ENCODE measurements at regions not wholly inside any gene's neighbourhood (a gene's known extent, or its start where the extent isn't known, plus 50 kb on each side); places are given as distances from the start of the nearest gene placed in this dataset.

DNA sequence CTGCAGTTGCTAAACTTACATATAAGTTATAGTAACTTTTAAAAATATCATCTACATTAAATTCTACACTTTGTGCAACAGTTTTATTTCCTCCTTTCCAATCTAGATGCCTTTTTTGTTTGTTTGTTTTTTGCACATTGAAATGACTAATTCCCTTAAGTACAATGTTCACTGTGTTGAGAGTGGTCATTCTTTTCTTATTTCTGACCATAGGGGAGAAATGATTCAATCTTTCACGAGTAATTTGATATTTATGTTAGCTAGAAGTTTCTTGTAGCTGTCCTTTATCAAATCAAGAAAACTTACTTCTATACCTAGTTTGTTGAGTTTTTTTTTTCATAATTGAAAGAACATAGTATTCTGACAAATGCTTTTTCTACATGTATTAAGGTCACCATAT is 85.0 kb upstream of the CBLB start:
- TF ChIP-seq TAF1 (IDR thresholded peaks at IDR 0.05; ENCODE audit: low read depth, low read length) (no peak), POU2F2 (IDR thresholded peaks at IDR 0.05; ENCODE audit: low read depth, low read length) (no peak), POLR2A (IDR thresholded peaks at IDR 0.05; ENCODE audit: low read depth, low read length) (no peak), POLR2AphosphoS5 (IDR thresholded peaks at IDR 0.05; ENCODE audit: low read depth, low read length) (no peak)

All from GM12891 (cell line).